GM23338 (cell line): ENCODE measurements at regions not wholly inside any gene's neighbourhood (a gene's known extent, or its start where the extent isn't known, plus 50 kb on each side); places are given as distances from the start of the nearest gene placed in this dataset.

Experiments used
- ATAC-seq: fragments of 200-7000 bp; cut with Tn5 transposase; 3 replicates; pipeline ENCODE4 v1.9.1; 2020
- DNase-seq: peaks from one replicate; pipeline ENCODE4 v3.0.0-alpha.2; 2015; ENCODE audit warnings: low spot score
- H2AFZ ChIP-seq: fragments of 200-600 bp; sonication (generic); 2 replicates; pipeline ENCODE4 v1.8.0; 2016; ENCODE audit warnings: antibody characterized with exemption, mild to moderate bottlenecking, moderate library complexity
- H3F3A ChIP-seq: fragments of 200-600 bp; sonication (generic); replicated peaks from 2 replicates; pipeline ENCODE4 v1.8.0; 2017; ENCODE audit warnings: antibody characterized with exemption, mixed run types, low read depth
- H3K27ac ChIP-seq: fragments of 200-600 bp; sonication (generic); 2 replicates; pipeline ENCODE4 v1.6.1; 2016; ENCODE audit warnings: low read depth
- H3K27me3 ChIP-seq: fragments of 200-600 bp; sonication (generic); 2 replicates; pipeline ENCODE4 v1.8.0; 2016; ENCODE audit warnings: mild to moderate bottlenecking, mixed run types, moderate library complexity; ENCODE audit not compliant: insufficient read depth
- H3K36me3 ChIP-seq: fragments of 200-600 bp; sonication (generic); 2 replicates; pipeline ENCODE4 v1.8.0; 2016; ENCODE audit warnings: mild to moderate bottlenecking; ENCODE audit not compliant: insufficient read depth
- H3K4me1 ChIP-seq: fragments of 200-600 bp; sonication (generic); 2 replicates; pipeline ENCODE4 v1.8.0; 2016; ENCODE audit warnings: mild to moderate bottlenecking, moderate library complexity; ENCODE audit not compliant: insufficient read depth
- H3K4me2 ChIP-seq: fragments of 200-600 bp; sonication (generic); 2 replicates; pipeline ENCODE4 v1.7.1; 2017; ENCODE audit warnings: mixed run types
- H3K4me3 ChIP-seq: fragments of 200-600 bp; sonication (generic); 2 replicates; pipeline ENCODE4 v1.6.1; 2016; ENCODE audit warnings: mixed run types
- H3K79me2 ChIP-seq: fragments of 200-600 bp; sonication (generic); replicated peaks from 2 replicates; pipeline ENCODE4 v1.8.0; 2017; ENCODE audit warnings: mild to moderate bottlenecking; ENCODE audit not compliant: insufficient read depth
- H3K9me2 ChIP-seq: fragments of 200-600 bp; sonication (generic); 2 replicates; pipeline ENCODE4 v1.8.0; 2017; ENCODE audit not compliant: insufficient read depth
- H4K20me1 ChIP-seq: fragments of 200-600 bp; sonication (generic); replicated peaks from 2 replicates; pipeline ENCODE4 v1.8.0; 2017; ENCODE audit warnings: mild to moderate bottlenecking; ENCODE audit not compliant: insufficient read depth
- H3K27ac Mint-ChIP-seq: 2 replicates; pipeline ENCODE4 v1.8.0; 2020; ENCODE audit warnings: inconsistent platforms, mild to moderate bottlenecking, moderate library complexity, mixed read lengths
- H3K27me3 Mint-ChIP-seq: 3 replicates; pipeline ENCODE4 v1.8.0; 2022; ENCODE audit warnings: low read depth, mild to moderate bottlenecking, moderate library complexity, mixed read lengths, inconsistent platforms; ENCODE audit not compliant: insufficient read depth, poor library complexity
- H3K36me3 Mint-ChIP-seq: 3 replicates; pipeline ENCODE4 v1.8.0; 2021; ENCODE audit warnings: low read depth, mild to moderate bottlenecking, inconsistent platforms, moderate library complexity, mixed read lengths
- H3K4me1 Mint-ChIP-seq: 3 replicates; pipeline ENCODE4 v1.8.0; 2020; ENCODE audit warnings: mild to moderate bottlenecking, inconsistent platforms, mixed read lengths
- H3K4me3 Mint-ChIP-seq: 3 replicates; pipeline ENCODE4 v1.8.0; 2021; ENCODE audit warnings: moderate library complexity, mild to moderate bottlenecking, inconsistent platforms, mixed read lengths
- H3K9me3 Mint-ChIP-seq: 3 replicates; pipeline ENCODE4 v1.8.0; 2020; ENCODE audit warnings: moderate library complexity, mild to moderate bottlenecking, inconsistent platforms, mixed read lengths
- CREB1 ChIP-seq: fragments of 250-450 bp; sonication (Bioruptor Pico); IDR thresholded peaks from 2 replicates; pipeline ENCODE4 v1.5.0; 2020; ENCODE audit warnings: low read depth, mild to moderate bottlenecking, moderate library complexity
- CTCF ChIP-seq, 2 experiments: fragments of 200-600 bp in 1 of 2; sonication (generic) in 1 of 2; conservative IDR thresholded peaks; 2 replicates each; pipeline versions ENCODE4 v1.5.1 to v1.6.1; 2016 to 2017; ENCODE audit warnings: antibody characterized with exemption in 2 of 2, low read depth in 2 of 2, mild to moderate bottlenecking in 2 of 2, moderate library complexity in 1 of 2
- ETS1 ChIP-seq: IDR thresholded peaks from 2 replicates; pipeline ENCODE4 v1.6.1; 2016; ENCODE audit warnings: antibody characterized with exemption
- EZH2 ChIP-seq: fragments of 200-600 bp; sonication (generic); IDR thresholded peaks from one replicate; pipeline ENCODE4 v1.8.0; 2017; ENCODE audit warnings: antibody characterized with exemption, mild to moderate bottlenecking, low read depth; ENCODE audit not compliant: unreplicated experiment
- POLR2AphosphoS5 ChIP-seq: IDR thresholded peaks from 2 replicates; pipeline ENCODE4 v1.6.1; 2016; ENCODE audit warnings: antibody characterized with exemption, low read depth
- REST ChIP-seq: IDR thresholded peaks from one replicate; pipeline ENCODE4 v1.6.1; 2018; ENCODE audit warnings: antibody characterized with exemption; ENCODE audit not compliant: unreplicated experiment
- STAT1 ChIP-seq: IDR thresholded peaks from one replicate; pipeline ENCODE4 v1.6.1; 2016; ENCODE audit warnings: antibody characterized with exemption; ENCODE audit not compliant: unreplicated experiment
- ZNF114 ChIP-seq: fragments of 250-450 bp; sonication (Bioruptor Pico); IDR thresholded peaks from 2 replicates; pipeline ENCODE4 v1.5.0; 2020; ENCODE audit warnings: mild to moderate bottlenecking, moderate library complexity
- ZNF462 ChIP-seq: fragments of 250-450 bp; sonication (Bioruptor Pico); IDR thresholded peaks from 2 replicates; pipeline ENCODE4 v1.5.0; 2020; ENCODE audit warnings: mild to moderate bottlenecking, moderate library complexity

- Mint-ChIP-seq H3K9me3 (peaks cover 1% of the 10 kb centered on the region; the same call in 2 of the 3 replicates), H3K36me3 (peaks cover under 1% of the 10 kb centered on the region; the same call in 2 of the 3 replicates), H3K4me3 (no peak overlapping the region), H3K4me1 (peaks cover 9% of the 10 kb centered on the region), H3K27me3 (peaks cover 8% of the 10 kb centered on the region), H3K27ac (no peak overlapping the region)
- peak; percentile 22 for DNase-seq
- Histone ChIP-seq H3K36me3 (no peaks in the 10 kb centered on the region), H3K79me2 (no peaks in the 10 kb centered on the region), H3K27ac (no peak overlapping the region), H3K27me3 (no peaks in the 10 kb centered on the region), H3K4me3 (no peak overlapping the region), H3K9me2 (peaks cover 6% of the 10 kb centered on the region; the same call in 1 of the 2 replicates), H2AFZ (no peak overlapping the region), H3K4me2 (no peak overlapping the region), H3F3A (no peaks in the 10 kb centered on the region), H3K4me1 (no peaks in the 10 kb centered on the region), H4K20me1 (no peaks in the 10 kb centered on the region)
- no peak for TF ChIP-seq STAT1
- TF ChIP-seq ZNF462 (CRISPR knock-in tag) = no peak
- TF ChIP-seq POLR2AphosphoS5 = no peak
- TF ChIP-seq ZNF114 (CRISPR knock-in tag) = no peak
- no peak for TF ChIP-seq CTCF (conservative IDR thresholded peaks at IDR 0.05; ENCODE audit: low read depth in 2 of 2)
- no peak for TF ChIP-seq ETS1
- no peak for TF ChIP-seq CREB1 (CRISPR knock-in tag)
- TF ChIP-seq EZH2 = no peak
- no peak for TF ChIP-seq REST
- ATAC-seq = peak; percentile 71
Measured at GRCh38 chr2:240250985-240251847, 110.8 kb upstream of the OTOS start.
